BJ (cell line): ENCODE measurements at regions not wholly inside any gene's neighbourhood (a gene's known extent, or its start where the extent isn't known, plus 50 kb on each side); places are given as distances from the start of the nearest gene placed in this dataset.

Experiments
- CTCF ChIA-PET: fragments of 350-600 bp; formaldehyde crosslinking; extraction: SDS; loops from one replicate; lab custom pipeline; 2021; ENCODE audit warnings: antibody characterized with exemption, inconsistent platforms; lab: Yijun Ruan, JAX
- POLR2A ChIA-PET: fragments of 300-600 bp; sonication (Branson Sonifier 250); formaldehyde crosslinking; extraction: SDS; loops from one replicate; lab custom pipeline; 2021; ENCODE audit warnings: antibody characterized with exemption; lab: Charles Lee
- DNase-seq: peaks from one replicate; pipeline ENCODE4 v3.0.0-alpha.2; 2011; ENCODE audit warnings: low read depth
- H3K27me3 ChIP-seq: 2 replicates; pipeline ENCODE4 v1.6.0; 2011; ENCODE audit warnings: low read length; ENCODE audit not compliant: control insufficient read depth, insufficient read depth
- H3K36me3 ChIP-seq: 2 replicates; pipeline ENCODE4 v1.5.1; 2011; ENCODE audit warnings: low read length; ENCODE audit not compliant: control insufficient read depth, insufficient read depth
- H3K4me3 ChIP-seq: 2 replicates; pipeline ENCODE4 v1.5.1; 2011; ENCODE audit warnings: low read depth, mild to moderate bottlenecking, control low read depth, low read length
- CTCF ChIP-seq: IDR thresholded peaks from 2 replicates; pipeline ENCODE4 v1.5.1; 2011; ENCODE audit warnings: low read depth, mild to moderate bottlenecking, control low read depth, inconsistent platforms, low read length, moderate library complexity; ENCODE audit not compliant: insufficient read depth

- Histone ChIP-seq H3K4me3 (no peak overlapping the region), H3K36me3 (no peaks in the 10 kb centered on the region), H3K27me3 (no peaks in the 10 kb centered on the region)
- ChIA-PET CTCF (no interaction called here), POLR2A (interaction anchor here (0.6 kb wide), 1 partner anchor 65 kb away, joined by 3 read pairs; no protein-coding TSS in a partner anchor)
- DNase-seq = no peak
- TF ChIP-seq CTCF = no peak
These were observed 274.4 kb upstream of the GPC6 start for GRCh38 chr13:92952161-92952560.

- no peak for DNase-seq
- H3K4me3 ChIP-seq = no peak overlapping the region
- TF ChIP-seq CTCF = no peak
- H3K27me3 ChIP-seq = no peaks in the 10 kb centered on the region
- CTCF ChIA-PET = no interaction called here
- no peaks in the 10 kb centered on the region for H3K36me3 ChIP-seq
- POLR2A ChIA-PET = no interaction called here
These were observed 271.9 kb upstream of the GPC6 start for GRCh38 chr13:92954746-92955145.

GRCh38 chr13:92959790-92960189, 266.8 kb upstream of the GPC6 start:
- Histone ChIP-seq H3K27me3 (no peaks in the 10 kb centered on the region), H3K4me3 (no peak overlapping the region), H3K36me3 (no peaks in the 10 kb centered on the region)
- DNase-seq = no peak
- TF ChIP-seq CTCF = no peak
- ChIA-PET CTCF (no interaction called here), POLR2A (no interaction called here)

- CTCF ChIA-PET = no interaction called here
- TF ChIP-seq CTCF = no peak
- POLR2A ChIA-PET = no interaction called here
- Histone ChIP-seq H3K4me3 (no peak overlapping the region), H3K27me3 (no peaks in the 10 kb centered on the region), H3K36me3 (no peaks in the 10 kb centered on the region)
- DNase-seq = no peak
These were observed 263.6 kb upstream of the GPC6 start for GRCh38 chr13:92963029-92963428.

GRCh38 chr13:92966341-92966740, 260.3 kb upstream of the GPC6 start:
- CTCF ChIA-PET = no interaction called here
- H3K27me3 ChIP-seq = no peaks in the 10 kb centered on the region
- no peak overlapping the region for H3K4me3 ChIP-seq
- no peak for DNase-seq
- TF ChIP-seq CTCF = no peak
- POLR2A ChIA-PET = no interaction called here
- no peaks in the 10 kb centered on the region for H3K36me3 ChIP-seq
